Jurkat, Clone E6-1 (cell line): ENCODE measurements at regions not wholly inside any gene's neighbourhood (a gene's known extent, or its start where the extent isn't known, plus 50 kb on each side); places are given as distances from the start of the nearest gene placed in this dataset.

ENCODE experiments used
- DNase-seq: peaks from one replicate; pipeline ENCODE4 v3.0.0-alpha.2; 2011; ENCODE audit warnings: low read depth, low spot score
- H3K4me3 ChIP-seq: 2 replicates; pipeline ENCODE4 v1.5.1; 2011; ENCODE audit warnings: mild to moderate bottlenecking, low read length, control low read depth, moderate library complexity

GRCh38 chr3:76949033-76949432 lies 90.9 kb upstream of the ROBO2 start:
- no peak for DNase-seq
- H3K4me3 ChIP-seq: no peak overlapping the region

DNA sequence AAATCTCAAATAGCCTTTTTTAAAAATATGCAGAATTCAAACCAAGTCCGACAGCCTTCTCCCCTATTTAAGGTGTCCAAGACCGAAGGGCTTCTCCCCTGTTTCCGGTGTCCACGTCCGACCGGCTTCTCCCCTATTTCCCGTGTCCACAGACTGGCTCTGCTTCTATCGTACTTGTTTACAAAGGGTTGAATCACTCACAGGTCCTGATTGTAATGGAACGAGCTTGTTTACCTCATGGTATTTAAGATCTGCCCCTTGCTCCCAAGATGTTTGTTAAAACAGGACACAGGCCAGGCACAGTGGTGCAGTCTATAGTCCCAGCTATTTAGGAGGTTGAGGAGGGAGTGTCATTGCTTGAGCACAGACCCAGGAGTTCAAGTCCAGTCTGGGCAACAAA lies 90.4 kb upstream of the ROBO2 start:
- H3K4me3 ChIP-seq: no peak overlapping the region
- DNase-seq: no peak

GRCh38 chr3:76950590-76950989 lies 89.3 kb upstream of the ROBO2 start:
- no peak for DNase-seq

DNA sequence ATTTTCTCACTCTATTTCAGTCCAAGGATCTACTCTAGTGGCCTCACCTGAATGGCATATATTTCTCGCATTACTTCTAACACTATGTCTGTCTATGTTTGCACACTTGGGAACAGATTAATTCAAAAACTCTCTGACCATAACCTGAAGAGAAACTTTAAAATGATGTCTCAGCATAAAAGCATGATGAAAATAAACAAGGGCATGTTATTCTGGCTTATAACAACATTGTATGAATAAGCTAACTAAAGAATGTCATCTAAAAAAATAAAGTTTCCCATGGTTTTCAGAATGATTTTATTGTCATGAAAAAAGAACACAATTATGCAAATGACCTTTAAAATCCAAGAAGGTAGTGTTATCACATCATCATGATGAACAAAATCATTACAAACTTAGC lies 85.5 kb upstream of the ROBO2 start:
- no peak overlapping the region for H3K4me3 ChIP-seq
- no peak for DNase-seq

More at GRCh38 chr3:76950590-76950989, 89.3 kb upstream of the ROBO2 start:
- H3K4me3 ChIP-seq: no peak overlapping the region

DNA sequence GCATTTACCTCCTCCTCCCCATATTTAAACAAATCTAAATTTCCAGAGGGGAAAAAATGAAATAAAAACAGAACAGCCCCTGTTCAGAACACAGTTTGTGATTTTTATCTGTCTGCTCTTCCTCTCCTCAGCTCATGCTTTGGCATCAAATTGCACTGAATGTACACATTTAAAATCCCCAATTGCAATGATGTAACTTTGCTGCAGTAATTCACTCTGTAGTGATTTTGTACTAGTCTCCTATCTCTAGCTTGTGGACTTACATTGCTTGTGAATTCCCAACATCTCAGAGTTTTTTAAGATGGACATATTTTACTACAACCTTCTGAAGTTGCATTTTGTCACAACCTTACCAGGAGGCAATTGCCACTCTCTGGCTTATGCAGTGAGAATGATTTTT lies 81.6 kb upstream of the ROBO2 start:
- no peak for DNase-seq
- H3K4me3 ChIP-seq: no peak overlapping the region

DNA sequence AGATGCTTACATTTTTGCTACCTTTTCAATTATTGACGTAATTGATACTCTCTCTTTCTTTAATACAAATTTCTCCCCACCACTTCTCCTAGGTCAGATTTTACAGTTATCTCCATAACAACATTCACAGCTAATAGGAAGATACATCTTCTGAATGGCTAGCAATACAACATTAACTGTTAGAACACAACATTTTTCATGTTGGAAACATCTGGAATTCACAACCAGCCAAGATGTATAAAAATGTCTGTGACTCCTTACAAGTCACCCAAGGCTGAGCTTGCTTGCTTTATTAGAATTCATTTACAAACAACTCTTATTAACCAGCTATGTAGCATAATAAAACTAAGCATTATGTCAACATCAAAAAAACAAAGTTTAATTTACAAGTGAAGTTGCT lies 81.0 kb upstream of the ROBO2 start:
- H3K4me3 ChIP-seq: no peak overlapping the region
- DNase-seq: no peak

GRCh38 chr3:76961284-76961683 lies 78.6 kb upstream of the ROBO2 start:
- H3K4me3 ChIP-seq: no peak overlapping the region
- DNase-seq: no peak

DNA sequence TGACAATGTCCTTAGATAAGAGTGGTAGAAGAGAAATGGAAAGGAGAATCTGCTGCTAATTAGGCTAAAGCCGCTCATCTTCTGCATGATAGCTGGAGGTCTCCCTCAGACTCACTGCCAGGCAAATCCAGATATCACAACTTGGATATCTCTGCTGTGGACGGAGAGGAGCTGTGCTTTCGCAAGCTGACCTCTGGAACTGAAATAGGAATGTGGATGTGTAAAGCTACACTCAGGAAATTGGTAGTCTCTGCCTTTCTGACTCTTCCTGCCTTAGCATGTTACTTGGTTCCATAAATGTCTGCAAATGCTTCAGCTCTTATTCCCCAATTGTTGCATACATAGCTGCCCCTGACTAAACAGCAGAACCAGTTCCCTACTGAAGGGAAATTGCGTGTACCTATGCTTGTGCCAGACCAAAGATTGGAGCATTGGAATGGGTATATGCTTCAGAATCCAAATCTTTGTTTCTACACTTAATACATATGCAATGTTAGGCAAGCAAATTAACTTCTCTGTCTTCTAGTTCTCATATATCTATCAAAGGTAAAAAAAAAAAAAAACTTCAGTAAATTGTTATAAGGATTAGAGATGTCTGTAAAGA lies 74.7 kb upstream of the ROBO2 start:
- H3K4me3 ChIP-seq: no peak overlapping the region
- no peak for DNase-seq

DNA sequence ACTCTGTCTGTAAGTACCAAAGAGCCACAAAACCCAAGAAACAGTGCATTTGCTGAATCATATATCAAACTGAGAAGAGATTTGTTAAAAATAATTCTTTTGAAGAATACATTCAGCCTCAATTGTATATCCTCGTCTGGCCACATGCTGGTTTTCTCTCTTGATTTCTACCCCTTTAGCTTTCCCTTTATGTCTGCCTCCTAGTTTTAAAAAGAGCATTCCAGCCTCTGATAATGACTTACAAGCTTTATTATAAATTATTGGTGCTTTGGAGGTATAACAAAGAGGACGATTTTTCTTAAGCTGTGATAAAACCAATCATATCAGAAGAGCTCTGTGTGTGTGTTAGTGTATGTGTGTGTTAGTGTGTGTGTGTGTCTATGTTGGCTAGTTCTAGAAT lies 70.4 kb upstream of the ROBO2 start:
- no peak for DNase-seq
- H3K4me3 ChIP-seq: no peak overlapping the region

DNA sequence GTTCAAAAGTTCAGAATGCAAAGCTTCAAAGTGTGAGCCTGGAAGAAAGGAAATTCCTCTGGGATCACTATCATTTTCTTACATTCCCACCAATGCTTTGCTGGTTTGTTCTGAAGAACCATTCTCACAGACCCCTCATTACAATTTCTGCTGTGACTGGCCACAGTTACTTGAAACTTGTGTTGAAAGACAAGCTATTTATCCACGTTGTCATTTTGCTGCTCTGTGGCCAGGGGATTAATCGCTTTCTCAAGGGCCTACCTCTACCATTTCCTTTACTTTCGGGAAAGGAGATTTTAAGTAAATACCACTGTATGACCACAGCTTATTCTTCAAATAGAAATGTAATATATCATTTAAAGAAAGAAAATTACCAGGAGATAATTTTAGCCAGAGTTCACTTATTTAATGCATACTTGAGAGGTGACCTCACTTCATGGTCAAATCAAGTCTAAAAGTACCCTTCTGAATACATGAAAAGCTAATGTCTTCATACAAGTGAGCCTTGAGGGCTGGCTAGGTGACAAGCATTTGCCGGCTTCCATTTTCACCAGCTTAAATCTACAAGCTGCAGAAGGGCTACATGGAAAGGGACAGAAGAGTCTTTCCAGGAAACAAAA lies 69.8 kb upstream of the ROBO2 start:
- H3K4me3 ChIP-seq: no peak overlapping the region
- DNase-seq: no peak

DNA sequence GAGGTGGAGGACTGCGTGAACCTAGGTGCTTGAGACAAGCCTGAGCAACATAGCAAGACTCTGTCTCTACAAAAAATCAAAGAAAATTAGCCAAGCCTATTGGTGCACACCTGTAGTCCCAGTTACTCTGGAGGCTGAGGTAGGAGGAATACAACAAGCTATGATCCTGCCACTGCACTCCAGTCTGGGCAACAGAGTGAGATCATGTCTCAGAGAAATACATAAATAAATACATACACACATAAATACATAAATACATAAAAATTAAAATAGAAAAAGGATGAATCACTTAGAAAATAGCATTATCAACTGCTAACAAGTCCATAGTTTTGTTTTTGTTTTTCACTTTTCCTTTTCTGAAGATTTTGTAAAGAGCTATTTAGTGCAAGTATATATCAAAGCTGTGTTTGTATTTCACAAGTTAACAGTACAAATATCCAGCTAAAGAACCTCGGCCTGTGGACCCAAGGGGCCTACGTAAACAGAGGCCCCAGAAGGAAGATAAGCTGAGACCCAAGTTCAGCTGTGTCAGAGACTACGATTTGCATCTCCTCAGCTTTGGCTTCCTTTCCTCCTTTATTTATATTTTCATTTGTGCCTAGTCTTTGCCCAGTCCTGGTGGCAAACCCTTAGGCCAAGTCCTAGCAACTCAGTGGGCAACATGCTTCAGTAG lies 67.1 kb upstream of the ROBO2 start:
- no peak overlapping the region for H3K4me3 ChIP-seq
- no peak for DNase-seq

DNA sequence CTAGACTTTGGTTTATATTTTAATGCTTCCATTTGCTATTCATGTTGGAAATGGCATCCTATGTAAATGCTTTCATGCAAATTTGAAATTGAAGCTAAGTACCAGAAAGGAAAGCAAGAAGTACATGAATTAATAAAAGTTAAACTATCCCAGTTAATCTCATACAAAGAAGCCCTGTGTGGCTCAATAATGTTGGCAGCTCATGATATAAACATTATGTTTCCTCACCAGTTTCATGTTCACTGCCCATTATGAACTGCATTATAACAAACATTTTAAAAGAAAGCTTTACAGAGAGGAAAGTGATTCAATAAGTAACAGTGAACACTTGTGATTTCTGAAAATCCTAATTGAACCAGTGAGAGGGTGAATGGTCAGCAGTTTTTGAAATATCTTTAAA lies 62.9 kb upstream of the ROBO2 start:
- no peak overlapping the region for H3K4me3 ChIP-seq
- no peak for DNase-seq

DNA sequence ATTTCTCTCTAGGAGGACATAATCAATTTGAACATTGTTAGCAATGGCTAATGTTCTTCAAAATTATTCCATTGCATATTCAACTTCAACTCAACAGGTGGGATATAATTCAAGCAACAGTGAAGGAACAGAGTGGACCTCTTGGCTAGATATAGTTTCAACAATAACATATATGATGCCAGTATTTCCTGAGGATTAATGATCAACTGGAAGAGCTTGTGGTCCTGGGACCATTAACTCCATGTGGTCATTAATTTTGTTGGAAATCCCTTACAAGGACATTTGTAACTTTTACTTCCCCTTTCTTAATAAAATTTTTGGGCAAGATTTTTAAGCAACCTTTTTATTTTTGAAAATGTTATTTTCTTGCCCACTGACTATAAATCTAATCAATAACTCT lies 54.3 kb upstream of the ROBO2 start:
- no peak overlapping the region for H3K4me3 ChIP-seq
- DNase-seq: no peak

DNA sequence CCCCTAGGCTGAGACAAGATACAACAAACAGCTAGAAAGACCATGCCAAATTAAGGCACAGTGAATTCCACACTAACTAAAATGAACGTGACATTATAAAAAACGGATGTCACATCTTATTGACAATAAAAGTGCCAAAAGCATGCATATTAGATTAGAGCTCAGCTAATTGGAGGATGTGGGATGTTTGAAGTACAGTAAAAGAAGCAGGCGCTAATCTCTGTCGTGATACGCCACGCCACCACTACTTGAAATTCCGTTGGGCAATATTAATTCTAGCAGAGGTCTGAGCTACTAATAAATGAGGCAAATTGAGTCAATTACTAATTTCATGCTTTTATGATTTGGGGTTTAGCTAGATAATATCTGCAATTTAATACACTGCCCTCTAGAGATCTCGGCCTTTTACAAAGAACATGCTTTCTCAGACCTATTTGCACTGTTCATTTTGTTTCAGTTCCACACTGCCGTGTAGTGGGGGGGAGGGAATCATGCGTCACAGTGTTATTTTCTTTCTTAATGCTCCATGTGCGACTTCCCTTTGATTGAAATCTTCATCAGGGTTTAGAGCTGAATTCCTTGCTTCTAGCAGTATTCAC lies 52.9 kb upstream of the ROBO2 start:
- H3K4me3 ChIP-seq: no peak overlapping the region

More for the DNA sequence above, 52.9 kb upstream of the ROBO2 start:
- DNase-seq: no peak
